ENCODE measurements at regions not wholly inside any gene's neighbourhood (a gene's known extent, or its start where the extent isn't known, plus 50 kb on each side); places are given as distances from the start of the nearest gene placed in this dataset.

DNA sequence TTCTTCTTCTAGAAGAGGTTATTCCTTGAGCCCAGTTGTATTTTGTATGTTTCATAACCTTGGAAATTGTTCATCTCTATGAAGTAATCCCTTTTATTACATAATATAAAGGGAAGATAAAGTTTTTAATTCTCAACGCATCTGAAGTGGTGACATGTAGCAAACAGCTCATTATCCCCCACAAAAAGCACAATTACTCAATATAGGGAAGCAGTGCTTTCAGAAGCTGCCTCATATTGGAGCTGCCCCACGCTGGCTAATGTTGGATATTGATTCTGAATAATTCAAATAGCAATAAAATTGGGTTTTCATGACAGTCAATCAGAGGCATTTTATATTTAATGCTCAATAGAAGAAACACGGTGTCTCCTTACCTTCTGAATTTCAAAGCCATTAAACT is 604.3 kb upstream of the RBFOX1 start:
- TF ChIP-seq, protein P1, sequence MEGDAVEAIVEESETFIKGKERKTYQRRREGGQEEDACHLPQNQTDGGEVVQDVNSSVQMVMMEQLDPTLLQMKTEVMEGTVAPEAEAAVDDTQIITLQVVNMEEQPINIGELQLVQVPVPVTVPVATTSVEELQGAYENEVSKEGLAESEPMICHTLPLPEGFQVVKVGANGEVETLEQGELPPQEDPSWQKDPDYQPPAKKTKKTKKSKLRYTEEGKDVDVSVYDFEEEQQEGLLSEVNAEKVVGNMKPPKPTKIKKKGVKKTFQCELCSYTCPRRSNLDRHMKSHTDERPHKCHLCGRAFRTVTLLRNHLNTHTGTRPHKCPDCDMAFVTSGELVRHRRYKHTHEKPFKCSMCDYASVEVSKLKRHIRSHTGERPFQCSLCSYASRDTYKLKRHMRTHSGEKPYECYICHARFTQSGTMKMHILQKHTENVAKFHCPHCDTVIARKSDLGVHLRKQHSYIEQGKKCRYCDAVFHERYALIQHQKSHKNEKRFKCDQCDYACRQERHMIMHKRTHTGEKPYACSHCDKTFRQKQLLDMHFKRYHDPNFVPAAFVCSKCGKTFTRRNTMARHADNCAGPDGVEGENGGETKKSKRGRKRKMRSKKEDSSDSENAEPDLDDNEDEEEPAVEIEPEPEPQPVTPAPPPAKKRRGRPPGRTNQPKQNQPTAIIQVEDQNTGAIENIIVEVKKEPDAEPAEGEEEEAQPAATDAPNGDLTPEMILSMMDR (IDR thresholded peaks at IDR 0.05) = no peak
- no peak for TF ChIP-seq POLR2A (IDR thresholded peaks at IDR 0.05)
